Esophagus squamous epithelium (tissue), 5 donors: ENCODE measurements at regions not wholly inside any gene's neighbourhood (a gene's known extent, or its start where the extent isn't known, plus 50 kb on each side); places are given as distances from the start of the nearest gene placed in this dataset.

ENCODE experiments used
- DNase-seq: peaks from one replicate; lab custom pipeline; 2025; lab: John Stamatoyannopoulos, UW
- H3K27ac ChIP-seq, 4 donors: fragments of 200-600 bp; sonication (generic); one replicate each; pipeline ENCODE4 v1.5.1; 2016 to 2019; ENCODE audit warnings: mild to moderate bottlenecking in 1 of 4
- H3K27me3 ChIP-seq, 4 donors: fragments of 200-600 bp; sonication (generic); 1 replicate in 3 of 4; 2 replicates in 1 of 4; pipeline versions ENCODE4 v1.5.1 to v1.6.0; 2017 to 2021; ENCODE audit warnings: antibody characterized with exemption in 1 of 4
- H3K36me3 ChIP-seq, 3 donors: fragments of 200-600 bp; sonication (generic); one replicate each; pipeline ENCODE4 v1.5.1; 2016 to 2019
- H3K4me1 ChIP-seq, 3 donors: fragments of 200-600 bp; sonication (generic); one replicate each; pipeline ENCODE4 v1.5.1; 2017 to 2019
- H3K4me3 ChIP-seq, 4 donors: fragments of 200-600 bp; sonication (generic); 1 replicate in 3 of 4; 2 replicates in 1 of 4; pipeline ENCODE4 v1.5.1; 2016 to 2019; ENCODE audit warnings: mild to moderate bottlenecking in 2 of 4, moderate library complexity in 1 of 4
- H3K9me3 ChIP-seq, 3 donors: fragments of 200-600 bp; sonication (generic); one replicate each; pipeline ENCODE4 v1.5.1; 2016 to 2019
- POLR2A ChIP-seq, 4 donors: fragments of 450-650 bp; IDR thresholded peaks; one replicate each; pipeline ENCODE4 v1.6.1; 2017; ENCODE audit warnings: antibody characterized with exemption in 4 of 4, mild to moderate bottlenecking in 4 of 4, moderate library complexity in 3 of 4
- WGBS, 2 donors: methylation state at CpG; one replicate each; pipeline ENCODE4 v1.1.5; 2018; 5-methylcytosine and 5-hydroxymethylcytosine counted together
- intact Hi-C: fragments of 100-400 bp; cut with DNase I; formaldehyde crosslinking; loops from one replicate; pipeline ENCODE4 v1.15.0; 2022
- TF ChIP-seq, protein P1 (sequence below), 6 experiments: fragments of 450-650 bp in 4 of 6; fragments of 200-600 bp in 2 of 6; sonication (generic) in 2 of 6; IDR thresholded peaks; one replicate each; pipeline ENCODE4 v1.5.1; 2016 to 2019; ENCODE audit warnings: antibody characterized with exemption in 6 of 6, mild to moderate bottlenecking in 4 of 6, moderate library complexity in 4 of 6
- donor health status: DM: yes; HTN: yes; CAD: no.

DNA sequence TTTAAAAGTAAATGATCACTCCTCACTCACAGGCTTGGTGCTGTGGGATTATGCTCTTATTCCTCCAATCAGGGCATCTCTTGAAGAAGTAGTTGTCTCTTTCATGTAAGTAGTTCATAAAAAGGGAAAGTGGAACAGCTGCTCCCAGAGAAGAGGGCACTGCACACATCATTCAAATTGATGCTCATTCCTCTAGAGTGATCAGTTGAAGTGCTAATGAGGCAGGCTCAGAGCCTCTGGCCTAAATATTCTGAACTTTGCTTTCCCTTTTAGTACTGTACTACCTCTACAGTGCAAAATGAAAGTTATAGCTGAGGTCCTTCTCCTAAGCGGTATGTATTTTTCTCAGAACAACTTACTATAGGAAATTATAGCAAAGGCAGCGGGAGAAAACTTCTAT, 1453.1 kb downstream of the ARAP2 start:
- WGBS, 2 donors: 70 to 100% methylated on average over 2 of the region's 2 CpGs
- no peak overlapping the region for H3K27ac ChIP-seq
- H3K9me3 ChIP-seq: no peaks in the 10 kb centered on the region
- intact Hi-C loops: no loop called here
- no peaks in the 10 kb centered on the region for H3K36me3 ChIP-seq
- H3K27me3 ChIP-seq: no peaks in the 10 kb centered on the region
- no peak for DNase-seq
- TF ChIP-seq, protein P1, sequence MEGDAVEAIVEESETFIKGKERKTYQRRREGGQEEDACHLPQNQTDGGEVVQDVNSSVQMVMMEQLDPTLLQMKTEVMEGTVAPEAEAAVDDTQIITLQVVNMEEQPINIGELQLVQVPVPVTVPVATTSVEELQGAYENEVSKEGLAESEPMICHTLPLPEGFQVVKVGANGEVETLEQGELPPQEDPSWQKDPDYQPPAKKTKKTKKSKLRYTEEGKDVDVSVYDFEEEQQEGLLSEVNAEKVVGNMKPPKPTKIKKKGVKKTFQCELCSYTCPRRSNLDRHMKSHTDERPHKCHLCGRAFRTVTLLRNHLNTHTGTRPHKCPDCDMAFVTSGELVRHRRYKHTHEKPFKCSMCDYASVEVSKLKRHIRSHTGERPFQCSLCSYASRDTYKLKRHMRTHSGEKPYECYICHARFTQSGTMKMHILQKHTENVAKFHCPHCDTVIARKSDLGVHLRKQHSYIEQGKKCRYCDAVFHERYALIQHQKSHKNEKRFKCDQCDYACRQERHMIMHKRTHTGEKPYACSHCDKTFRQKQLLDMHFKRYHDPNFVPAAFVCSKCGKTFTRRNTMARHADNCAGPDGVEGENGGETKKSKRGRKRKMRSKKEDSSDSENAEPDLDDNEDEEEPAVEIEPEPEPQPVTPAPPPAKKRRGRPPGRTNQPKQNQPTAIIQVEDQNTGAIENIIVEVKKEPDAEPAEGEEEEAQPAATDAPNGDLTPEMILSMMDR (IDR thresholded peaks at IDR 0.05): no peak
- no peak for TF ChIP-seq POLR2A (IDR thresholded peaks at IDR 0.05)
- no peak overlapping the region for H3K4me3 ChIP-seq
- H3K4me1 ChIP-seq: no peaks in the 10 kb centered on the region

DNA sequence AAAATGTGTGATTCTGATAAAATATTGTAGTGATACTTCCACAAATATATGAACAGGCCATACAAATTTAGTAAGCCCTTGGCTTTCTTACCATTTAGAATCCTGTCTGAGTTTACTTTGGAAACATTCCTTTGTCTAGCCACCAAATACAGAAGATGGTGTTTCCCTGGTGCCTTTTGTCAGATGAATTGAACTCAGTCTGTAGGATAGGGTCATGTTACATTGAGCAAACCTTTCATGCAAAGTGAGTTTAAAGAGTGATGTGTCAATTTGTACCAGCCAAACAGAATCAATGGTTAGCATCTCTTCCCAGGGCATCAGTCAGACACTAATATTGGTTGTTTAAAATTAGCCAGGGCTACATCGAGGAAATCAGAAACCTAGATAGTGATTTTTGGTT, 1443.4 kb downstream of the ARAP2 start:
- no peak for TF ChIP-seq POLR2A (IDR thresholded peaks at IDR 0.05)
- TF ChIP-seq, protein P1 (IDR thresholded peaks at IDR 0.05): no peak
- DNase-seq: no peak
- WGBS, 2 donors: 17 to 64% methylated on average over 1 of the region's 1 CpG
- H3K27me3 ChIP-seq: no peaks in the 10 kb centered on the region
- H3K27ac ChIP-seq: no peak overlapping the region
- H3K4me3 ChIP-seq: no peak overlapping the region
- H3K36me3 ChIP-seq: no peaks in the 10 kb centered on the region
- no peaks in the 10 kb centered on the region for H3K9me3 ChIP-seq
- intact Hi-C loops: no loop called here
- no peaks in the 10 kb centered on the region for H3K4me1 ChIP-seq

DNA sequence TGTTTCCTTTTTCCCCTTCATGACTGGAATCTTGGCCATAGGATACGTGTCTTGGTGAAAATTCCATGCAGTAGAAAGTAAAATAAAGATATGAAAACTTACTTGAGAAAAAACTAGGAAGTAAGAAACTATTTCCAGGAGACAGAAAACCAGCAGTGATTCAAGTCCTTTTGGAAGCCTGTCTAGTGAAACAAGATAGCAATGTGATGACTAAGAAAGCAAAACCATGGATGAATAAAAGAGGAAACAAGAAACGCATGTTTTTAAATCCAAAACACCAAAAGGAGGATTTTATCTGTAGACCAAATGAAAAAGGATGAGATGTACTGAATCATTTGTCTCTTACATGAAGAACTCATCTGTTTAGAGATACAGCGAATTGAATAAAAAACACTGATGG, 1430.0 kb downstream of the ARAP2 start:
- Histone ChIP-seq H3K4me3 (no peak overlapping the region), H3K27me3 (no peaks in the 10 kb centered on the region), H3K27ac (no peak overlapping the region), H3K9me3 (peaks cover 0 to 5% (median 0%) of the 10 kb centered on the region in 3 donors), H3K4me1 (no peaks in the 10 kb centered on the region), H3K36me3 (no peaks in the 10 kb centered on the region)
- WGBS, 2 donors: 54 to 58% methylated on average over 3 of the region's 3 CpGs
- intact Hi-C loops: no loop called here
- no peak for DNase-seq
- TF ChIP-seq POLR2A (IDR thresholded peaks at IDR 0.05): no peak
- TF ChIP-seq, protein P1 (IDR thresholded peaks at IDR 0.05): no peak

DNA sequence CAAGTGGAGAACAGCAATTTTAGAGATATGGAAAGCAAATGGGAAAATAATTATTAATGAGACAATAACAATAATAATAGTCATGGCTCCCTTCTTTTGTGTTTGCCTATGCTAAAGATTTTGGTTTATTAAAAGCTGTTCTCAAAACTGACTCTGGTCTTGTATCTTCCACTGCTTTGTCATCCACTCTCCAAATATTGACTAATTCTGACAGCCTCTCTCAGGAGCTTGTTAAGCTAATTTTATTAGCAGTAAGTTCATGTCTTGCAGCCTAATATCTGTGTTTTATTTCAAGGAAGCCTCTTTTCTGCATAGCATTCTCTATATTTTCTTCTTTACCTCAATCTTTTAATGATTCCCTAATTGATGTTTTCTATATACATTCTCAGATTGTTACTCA, 1419.8 kb downstream of the ARAP2 start:
- intact Hi-C loops: no loop called here
- no peaks in the 10 kb centered on the region for H3K36me3 ChIP-seq
- H3K4me1 ChIP-seq: no peaks in the 10 kb centered on the region
- TF ChIP-seq, protein P1 (IDR thresholded peaks at IDR 0.05): no peak
- TF ChIP-seq POLR2A (IDR thresholded peaks at IDR 0.05): no peak
- DNase-seq: no peak
- no peak overlapping the region for H3K27ac ChIP-seq
- H3K9me3 ChIP-seq: no peaks in the 10 kb centered on the region
- H3K27me3 ChIP-seq: no peaks in the 10 kb centered on the region
- H3K4me3 ChIP-seq: no peak overlapping the region

DNA sequence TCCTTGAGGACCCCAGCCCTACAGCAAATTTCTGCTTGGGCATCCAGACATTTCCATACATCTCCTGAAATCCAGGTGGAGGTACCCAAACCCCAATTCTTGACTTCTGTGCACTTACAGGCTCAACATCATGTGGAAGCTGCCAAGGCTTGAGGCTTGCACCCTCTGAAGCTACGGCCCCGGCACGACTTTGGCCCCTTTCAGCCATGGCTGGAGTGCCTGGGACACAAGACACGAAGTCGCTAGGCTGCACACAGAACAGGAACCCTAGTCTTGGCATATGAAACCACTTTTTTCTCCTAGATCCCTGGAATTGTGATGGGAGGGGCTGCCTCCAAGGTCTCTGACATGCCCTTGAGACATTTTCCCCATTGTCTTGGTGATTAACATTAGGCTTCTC, 1417.7 kb downstream of the ARAP2 start:
- H3K27me3 ChIP-seq: no peaks in the 10 kb centered on the region
- intact Hi-C loops: no loop called here
- 60% methylated on average over 1 of the region's 5 CpGs; no CpG with 5 or more reads in 1 of the 2 donors for WGBS, 2 donors
- H3K36me3 ChIP-seq: no peaks in the 10 kb centered on the region
- H3K9me3 ChIP-seq: no peaks in the 10 kb centered on the region
- DNase-seq: no peak
- no peak overlapping the region for H3K4me3 ChIP-seq
- no peak overlapping the region for H3K27ac ChIP-seq
- no peaks in the 10 kb centered on the region for H3K4me1 ChIP-seq
- TF ChIP-seq POLR2A (IDR thresholded peaks at IDR 0.05): no peak
- TF ChIP-seq, protein P1 (IDR thresholded peaks at IDR 0.05): no peak
